IPS DF 4.7 (cell line): ENCODE measurements at regions not wholly inside any gene's neighbourhood (a gene's known extent, or its start where the extent isn't known, plus 50 kb on each side); places are given as distances from the start of the nearest gene placed in this dataset.
"Not testable (repeated sequence)": the region's sequence is repeated elsewhere in the genome, so short reads cannot be mapped to it uniquely, and the experiment has no call there.

Source experiments
- DNase-seq: peaks from one replicate; pipeline ENCODE4 v3.0.0-alpha.2; 2013; ENCODE audit warnings: low spot score; ENCODE audit errors: extremely low read depth

DNA sequence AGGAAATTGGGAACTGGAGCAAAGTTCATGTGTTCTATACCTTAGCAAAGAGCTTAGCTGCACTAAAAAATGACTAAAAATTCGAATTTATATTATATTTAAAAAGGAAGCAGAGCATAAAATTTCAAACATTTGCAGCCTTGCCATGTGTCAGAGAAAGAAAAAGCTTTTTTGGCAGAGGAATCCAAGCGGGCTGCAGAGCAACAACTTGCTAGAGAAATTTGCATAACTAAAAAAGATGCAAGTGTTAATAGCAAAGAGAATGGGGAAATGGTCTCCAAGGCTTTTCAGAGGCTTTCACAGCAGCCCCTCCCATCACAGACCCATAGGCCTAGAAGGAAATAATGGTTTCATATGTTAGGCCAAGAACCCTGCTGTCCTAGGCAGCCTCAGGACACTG lies 1315.9 kb downstream of the DSC3 start:
- DNase-seq: no peak

DNA sequence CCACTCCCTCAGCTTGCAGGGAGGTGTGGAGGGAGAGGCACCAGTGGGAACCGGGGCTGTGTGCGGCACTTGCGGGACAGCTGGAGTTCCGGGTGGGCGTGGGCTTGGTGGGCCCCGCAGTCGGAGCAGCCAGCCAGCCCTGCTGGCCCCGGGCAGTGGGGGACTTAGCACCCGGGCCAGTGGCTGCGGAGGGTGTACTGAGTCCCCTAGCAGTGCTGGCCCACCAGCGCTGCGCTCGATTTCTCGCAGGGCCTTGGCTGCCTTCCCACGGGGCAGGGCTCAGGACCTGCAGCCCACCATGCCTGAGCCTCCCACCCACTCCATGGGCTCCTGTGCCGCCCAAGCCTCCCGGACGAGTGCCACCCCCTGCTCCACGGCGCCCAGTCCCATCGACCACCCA lies 1319.1 kb downstream of the DSC3 start:
- DNase-seq: not testable (repeated sequence)

DNA sequence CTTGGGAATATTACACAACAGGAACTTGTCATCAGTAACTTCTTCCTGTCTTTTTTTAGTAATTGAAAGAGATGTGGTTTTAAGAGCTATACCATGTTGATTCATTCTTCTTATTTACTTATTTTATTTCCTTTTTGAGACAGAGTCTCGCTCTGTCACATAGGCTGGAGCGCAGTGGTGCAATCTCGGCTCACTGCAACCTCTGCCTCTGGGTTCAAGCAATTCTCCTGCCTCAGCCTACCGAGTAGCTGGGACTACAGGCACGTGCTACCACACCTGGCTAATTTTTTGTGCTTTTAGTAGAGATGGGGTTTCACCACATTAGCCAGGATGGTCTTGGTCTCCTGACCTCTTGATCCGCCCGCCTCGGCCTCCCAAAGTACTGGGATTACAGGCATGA lies 1326.6 kb downstream of the DSC3 start:
- not testable (repeated sequence) for DNase-seq

DNA sequence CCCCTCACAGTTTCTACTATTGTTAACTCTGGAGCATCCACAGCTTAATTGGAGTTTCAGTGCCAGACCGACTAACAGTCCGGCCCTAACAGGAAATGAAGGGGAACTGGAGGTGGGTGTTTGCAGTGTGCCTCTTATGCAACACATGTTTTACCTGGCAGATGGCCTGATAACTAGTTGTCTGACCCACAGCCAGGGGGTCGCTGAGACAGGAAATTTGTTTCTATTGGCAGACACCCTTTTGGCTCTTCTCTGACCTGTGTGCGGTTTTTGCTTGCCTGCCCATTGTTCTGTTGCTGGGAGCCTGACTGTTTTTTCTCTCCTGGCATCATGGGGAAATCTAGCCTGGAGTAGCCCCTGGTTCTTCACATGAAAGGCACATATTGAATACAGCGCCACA lies 1329.8 kb downstream of the DSC3 start:
- no peak for DNase-seq

GRCh38 chr18:29711932-29712331 lies 1330.6 kb downstream of the DSC3 start:
- peak; percentile 89 for DNase-seq

DNA sequence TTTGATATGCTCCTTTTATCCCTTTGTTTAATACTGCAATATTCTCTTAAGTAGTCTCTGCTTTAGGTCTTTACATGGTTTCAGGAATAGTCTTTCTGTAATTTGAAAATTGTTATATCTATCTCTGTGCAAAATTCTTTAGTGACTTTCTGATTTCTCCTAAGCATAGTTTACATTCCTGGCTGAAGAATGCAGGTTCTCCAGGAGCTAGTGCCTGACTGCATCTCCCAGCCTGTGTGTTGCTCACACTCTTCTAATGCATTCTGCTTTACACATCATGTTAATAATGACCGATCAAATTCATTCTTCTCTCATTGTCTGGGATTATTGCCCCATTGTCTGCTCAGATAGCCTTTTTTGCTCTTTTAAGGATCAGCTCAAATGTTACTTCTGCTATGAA lies 1349.2 kb downstream of the DSC3 start:
- no peak for DNase-seq

- no peak for DNase-seq
Observed at GRCh38 chr18:29681578-29681977, 1361.0 kb downstream of the DSC3 start.

GRCh38 chr18:29664278-29665036 lies 1378.1 kb downstream of the DSC3 start:
- no peak for DNase-seq

- DNase-seq: no peak
Observed at GRCh38 chr18:29661924-29662323, 1380.6 kb downstream of the DSC3 start.

DNA sequence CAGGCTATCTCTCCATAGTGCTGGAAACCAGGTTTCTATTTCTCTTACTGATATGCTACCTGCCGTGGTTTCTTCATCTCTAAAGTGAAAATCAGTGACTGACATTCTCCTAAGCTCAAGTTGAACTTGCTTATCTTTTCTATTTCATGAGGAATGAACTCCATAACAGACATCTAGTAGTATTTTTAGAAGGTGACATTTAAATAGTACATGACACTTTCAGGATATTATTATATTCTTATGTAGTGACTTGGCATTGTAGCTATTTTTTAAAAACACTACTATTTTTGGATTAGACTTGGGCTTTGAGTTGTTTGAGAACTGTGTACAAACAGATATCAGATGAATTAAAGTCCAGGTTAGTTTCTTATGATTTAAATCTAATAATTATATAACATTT lies 1381.8 kb downstream of the DSC3 start:
- no peak for DNase-seq

GRCh38 chr18:29653671-29654215 lies 1388.8 kb downstream of the DSC3 start:
- DNase-seq: no peak

GRCh38 chr18:29652797-29653196 lies 1389.7 kb downstream of the DSC3 start:
- no peak for DNase-seq

GRCh38 chr18:29651122-29651680 lies 1391.3 kb downstream of the DSC3 start:
- no peak for DNase-seq

- no peak for DNase-seq
Observed at GRCh38 chr18:29648891-29649290, 1393.7 kb downstream of the DSC3 start.

DNA sequence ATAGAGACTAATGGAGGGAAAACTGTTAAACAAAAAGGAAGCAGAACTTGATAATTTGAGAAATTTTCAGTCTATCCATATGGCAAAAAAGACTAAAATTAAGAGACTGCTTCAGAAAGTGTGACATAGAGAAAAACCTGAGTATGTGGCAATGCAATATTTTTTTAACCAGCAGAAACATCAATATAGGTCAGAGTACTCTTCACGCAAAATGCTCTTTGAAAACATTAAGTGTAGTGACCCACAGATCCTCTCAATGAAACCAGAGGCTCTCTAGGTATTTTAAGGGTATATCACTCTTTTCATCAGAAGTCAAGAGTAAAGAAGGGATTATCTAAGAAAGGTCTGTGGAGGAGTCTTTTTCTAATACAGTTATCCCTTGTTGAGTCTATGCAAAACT lies 1394.8 kb downstream of the DSC3 start:
- no peak for DNase-seq

- no peak for DNase-seq
Observed at GRCh38 chr18:29644276-29644675, 1398.3 kb downstream of the DSC3 start.

GRCh38 chr18:29629493-29630036 lies 1413.0 kb downstream of the DSC3 start:
- no peak for DNase-seq

DNA sequence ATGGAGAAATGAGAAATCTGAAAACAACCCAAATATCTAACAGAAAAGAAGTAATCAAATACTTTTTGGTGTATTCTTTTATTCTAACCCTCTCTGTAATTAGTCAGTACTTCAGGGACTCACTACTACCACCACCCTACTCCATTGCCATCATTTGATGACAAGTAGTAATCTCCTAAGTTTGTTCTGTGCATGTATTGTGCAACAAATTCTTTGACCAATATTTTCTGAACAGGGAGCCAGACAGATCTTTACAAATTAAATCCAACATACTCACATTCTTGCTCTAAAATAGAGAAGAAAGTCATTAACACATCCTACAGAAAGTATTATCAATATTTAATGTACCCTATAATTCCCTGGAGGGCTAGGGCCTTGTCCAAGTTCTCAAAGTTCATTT lies 1416.4 kb downstream of the DSC3 start:
- DNase-seq: no peak

DNA sequence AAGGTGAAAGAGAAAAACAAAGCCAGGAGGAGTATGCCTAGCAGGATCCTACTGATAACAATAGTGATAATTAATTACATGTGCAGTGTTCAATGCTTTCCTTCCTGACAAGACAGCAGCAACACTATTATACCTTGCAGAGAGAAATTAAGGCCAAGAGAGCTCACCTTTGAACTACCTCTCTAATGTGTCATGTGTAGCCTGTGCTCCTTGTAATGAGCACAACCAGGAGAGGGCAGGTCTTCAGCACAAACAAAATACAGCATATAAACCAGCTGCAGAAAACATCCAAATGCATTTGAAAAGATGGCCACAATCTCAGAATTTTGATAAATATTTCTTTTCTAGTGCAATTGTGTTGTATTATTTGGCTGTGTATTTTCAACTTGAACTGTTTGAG lies 1425.7 kb downstream of the DSC3 start:
- DNase-seq: no peak

- DNase-seq: no peak
Observed at GRCh38 chr18:29608982-29609381, 1432.1 kb upstream of the CDH2 start.

DNA sequence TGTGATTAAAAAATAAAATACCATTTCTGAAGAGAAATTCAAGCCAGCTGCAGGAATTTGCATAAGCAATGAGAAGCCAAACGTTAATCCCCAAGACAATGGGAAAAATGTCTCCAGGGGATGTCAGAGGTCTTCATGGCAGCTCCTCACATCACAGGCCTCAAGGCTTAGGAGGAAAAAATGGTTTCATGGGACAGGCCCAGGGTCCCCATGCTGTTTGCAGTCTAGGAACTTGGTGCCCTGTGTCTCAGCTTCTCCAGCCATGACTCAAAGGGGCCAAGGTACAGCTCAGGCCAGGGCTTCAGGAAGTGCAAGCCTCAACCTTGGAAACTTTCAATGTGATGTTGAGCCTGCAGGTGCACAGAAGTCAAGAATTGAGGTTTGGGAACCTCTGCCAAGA lies 1428.4 kb upstream of the CDH2 start:
- DNase-seq: no peak

GRCh38 chr18:29596959-29597358 lies 1420.0 kb upstream of the CDH2 start:
- DNase-seq: no peak

DNA sequence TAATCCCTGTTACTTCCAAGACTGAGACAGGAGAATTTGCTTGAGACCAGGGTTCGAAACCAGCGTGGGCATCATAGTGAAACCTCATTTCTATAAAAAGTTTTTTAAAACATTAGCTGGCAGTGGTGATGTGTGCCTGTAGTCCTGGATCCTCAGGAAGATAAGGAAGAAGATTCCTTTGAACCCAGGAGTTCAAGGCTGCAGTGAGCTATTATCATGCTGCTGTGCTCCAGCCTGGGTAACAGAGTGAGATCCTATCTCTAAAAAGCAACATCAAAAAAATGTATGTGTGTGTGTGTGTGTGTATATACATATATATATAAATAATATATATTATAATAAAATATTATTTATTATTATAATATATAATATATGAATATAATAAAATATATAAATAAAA lies 1417.6 kb upstream of the CDH2 start:
- no peak for DNase-seq
